NOMO-1 treated with dmso at 0.1 percent for 144 hours (cell line): ENCODE measurements at regions not wholly inside any gene's neighbourhood (a gene's known extent, or its start where the extent isn't known, plus 50 kb on each side); places are given as distances from the start of the nearest gene placed in this dataset.

Experiments
- DNase-seq: peaks from one replicate; lab custom pipeline; 2025; ENCODE audit not compliant: unreplicated experiment; lab: John Stamatoyannopoulos, UW

DNA sequence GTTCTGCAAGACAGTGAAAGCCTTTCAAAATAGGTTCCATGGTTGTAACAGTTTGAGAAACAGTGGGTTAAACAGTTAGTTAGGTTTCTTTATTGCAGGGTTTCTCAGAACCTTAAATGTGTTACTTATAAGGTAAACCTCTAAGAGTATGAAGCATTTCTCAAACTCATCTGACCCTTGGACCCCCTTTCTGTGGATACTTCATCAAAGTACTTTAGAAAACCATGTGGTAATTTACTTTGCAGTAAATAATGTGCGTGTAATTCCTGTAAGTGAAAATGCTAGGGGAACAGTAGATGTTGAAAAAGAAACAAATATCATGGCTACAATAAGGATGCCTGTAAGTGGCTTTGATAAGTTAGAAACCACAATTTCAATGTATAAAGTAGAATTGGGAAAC lies 354.6 kb upstream of the RARB start:
- DNase-seq: no peak

DNA sequence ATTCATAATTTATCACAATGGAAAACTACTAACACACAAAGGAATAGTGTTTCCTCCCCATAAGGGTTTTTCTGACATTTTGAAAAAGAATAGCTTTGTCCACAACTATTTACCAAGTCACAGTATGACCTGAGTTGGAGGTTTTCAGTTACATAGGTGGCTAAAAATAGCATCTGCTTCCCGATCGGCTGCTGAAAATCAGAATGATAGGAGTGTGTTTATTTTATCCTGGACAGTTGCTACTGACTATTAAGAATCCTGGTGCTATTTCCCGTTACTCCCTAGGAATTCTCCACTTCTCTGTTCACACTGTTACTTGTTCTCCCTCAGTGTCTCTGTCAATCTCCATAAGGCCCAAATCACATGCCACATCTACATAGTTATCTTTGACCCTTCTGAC lies 353.9 kb upstream of the RARB start:
- DNase-seq: no peak

DNA sequence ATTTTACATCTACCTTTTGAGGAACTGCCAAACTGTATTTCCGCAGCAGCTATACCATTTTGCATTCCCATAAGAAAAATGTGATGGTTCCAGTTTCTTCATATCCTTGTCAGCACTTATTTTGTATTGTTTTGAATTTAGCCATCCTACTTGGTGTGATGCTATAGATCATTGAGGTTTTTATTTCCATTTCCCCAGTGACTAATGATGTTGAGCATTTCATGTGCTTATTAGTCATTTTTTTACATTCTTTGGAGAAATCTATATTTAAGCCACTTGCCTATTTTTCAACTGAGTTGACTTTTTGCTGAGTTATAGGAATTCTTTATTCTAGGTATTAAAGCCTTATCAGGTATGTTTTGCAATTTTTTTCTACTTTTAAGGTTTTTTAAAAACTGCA lies 347.6 kb upstream of the RARB start:
- DNase-seq: no peak

DNA sequence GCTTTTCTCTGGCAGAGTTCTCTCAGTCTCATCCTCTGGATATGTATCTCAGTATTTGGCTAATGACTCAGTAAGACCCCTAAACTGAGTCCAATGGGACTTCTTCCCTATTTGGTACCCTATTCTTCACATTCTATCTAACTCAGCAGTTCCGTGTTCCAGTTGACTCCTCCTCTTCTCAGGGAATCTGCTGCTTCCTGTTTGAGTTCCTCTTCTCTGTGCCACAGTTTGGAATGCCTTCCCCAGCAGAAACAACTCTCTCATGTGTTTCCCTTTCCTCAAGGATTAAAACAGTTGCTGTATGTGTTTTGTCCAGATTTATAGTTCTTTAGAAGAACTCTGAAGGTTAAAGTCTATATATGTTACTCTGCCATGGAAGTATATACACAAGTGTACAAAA lies 344.0 kb upstream of the RARB start:
- no peak for DNase-seq

DNA sequence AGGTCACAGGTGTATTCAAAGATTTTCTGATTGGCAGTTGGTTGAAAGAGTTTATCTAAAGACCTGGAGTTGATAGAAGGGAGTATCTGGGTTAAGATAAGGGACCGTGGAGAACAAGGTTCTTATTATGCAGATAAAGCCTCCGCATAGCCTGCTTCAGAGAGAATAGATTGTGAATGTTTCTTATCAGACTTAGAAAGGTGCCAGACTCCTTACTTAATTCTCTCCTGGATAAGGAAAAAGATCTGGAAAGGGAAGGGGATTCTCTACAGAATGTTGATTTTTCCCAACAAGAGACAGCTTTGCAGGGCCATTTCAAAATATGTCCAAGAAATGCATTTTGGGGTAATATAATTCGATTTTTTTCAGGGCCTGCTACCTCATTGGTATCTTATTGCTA lies 341.3 kb upstream of the RARB start:
- DNase-seq: no peak

DNA sequence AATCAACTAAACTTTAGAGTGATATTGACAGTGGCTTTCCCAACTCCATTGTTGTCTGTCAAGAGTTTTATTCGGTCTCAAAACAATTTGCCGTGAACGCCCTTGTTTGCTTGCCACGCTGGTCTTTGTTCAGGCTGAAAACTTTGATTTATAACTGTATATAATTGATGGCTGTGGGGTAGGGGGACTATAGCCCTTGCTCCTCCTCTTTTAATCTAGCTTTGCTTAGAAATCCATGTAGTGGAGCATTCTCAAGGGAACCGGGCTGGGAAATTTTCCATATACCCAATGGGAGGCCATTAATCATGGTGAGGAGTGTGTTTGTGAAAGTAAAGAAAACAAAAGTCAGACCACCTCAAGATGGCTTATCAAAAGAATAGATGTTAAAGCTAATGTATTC lies 339.8 kb upstream of the RARB start:
- DNase-seq: no peak

DNA sequence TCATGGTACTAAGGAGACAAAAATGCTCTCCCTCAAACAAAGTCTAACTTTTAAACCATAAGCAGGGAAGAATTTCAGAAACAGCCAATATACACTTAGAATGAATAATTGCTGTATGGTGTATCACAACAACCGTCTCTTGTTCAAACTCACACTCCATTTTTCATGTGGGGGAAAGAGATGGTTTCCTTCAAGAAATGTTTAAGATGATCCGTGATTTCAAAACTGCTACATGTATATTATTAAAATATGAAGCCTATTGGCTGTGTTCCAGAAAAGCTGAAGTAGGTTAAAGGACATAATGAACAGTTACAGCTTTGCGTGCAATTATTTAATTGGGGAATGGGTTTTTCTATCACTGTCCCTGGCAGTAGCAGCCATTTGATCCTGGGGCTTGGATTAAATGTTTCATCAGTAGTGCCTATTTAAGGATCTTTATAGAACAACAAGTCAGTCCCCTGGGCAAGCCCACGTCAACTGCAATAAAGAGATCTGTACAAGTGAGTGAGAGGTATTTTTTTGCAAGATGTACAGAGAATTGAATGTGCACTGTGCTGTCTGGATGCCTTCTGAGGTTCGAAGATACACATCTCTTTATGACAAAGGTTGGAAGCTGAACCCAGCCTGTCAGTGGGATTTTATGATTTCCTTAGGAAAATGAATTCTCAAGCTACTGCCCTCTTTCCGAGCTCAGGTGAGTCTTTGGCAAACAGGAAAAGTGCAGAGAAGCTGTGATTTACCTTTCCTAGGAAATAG lies 337.2 kb upstream of the RARB start:
- DNase-seq: no peak

DNA sequence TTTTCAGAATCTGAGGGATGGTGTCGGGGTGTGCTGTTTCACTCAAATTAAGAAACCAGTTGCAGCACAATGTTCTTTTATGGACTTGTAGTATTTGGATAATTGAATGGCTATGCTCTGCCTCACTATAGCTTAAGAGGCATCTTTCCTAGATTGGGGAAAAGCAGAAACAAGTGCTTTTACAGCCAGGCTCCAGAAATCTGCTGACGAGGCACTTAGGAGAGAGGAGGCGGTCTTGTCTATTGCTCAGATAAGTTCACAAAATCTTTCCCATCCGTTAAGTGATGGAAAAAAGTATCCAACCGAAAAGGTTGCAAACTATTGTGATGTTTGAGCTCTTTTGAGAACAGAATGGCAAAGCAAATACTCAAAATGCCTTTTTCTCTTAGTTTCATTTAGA lies 336.1 kb upstream of the RARB start:
- no peak for DNase-seq

DNA sequence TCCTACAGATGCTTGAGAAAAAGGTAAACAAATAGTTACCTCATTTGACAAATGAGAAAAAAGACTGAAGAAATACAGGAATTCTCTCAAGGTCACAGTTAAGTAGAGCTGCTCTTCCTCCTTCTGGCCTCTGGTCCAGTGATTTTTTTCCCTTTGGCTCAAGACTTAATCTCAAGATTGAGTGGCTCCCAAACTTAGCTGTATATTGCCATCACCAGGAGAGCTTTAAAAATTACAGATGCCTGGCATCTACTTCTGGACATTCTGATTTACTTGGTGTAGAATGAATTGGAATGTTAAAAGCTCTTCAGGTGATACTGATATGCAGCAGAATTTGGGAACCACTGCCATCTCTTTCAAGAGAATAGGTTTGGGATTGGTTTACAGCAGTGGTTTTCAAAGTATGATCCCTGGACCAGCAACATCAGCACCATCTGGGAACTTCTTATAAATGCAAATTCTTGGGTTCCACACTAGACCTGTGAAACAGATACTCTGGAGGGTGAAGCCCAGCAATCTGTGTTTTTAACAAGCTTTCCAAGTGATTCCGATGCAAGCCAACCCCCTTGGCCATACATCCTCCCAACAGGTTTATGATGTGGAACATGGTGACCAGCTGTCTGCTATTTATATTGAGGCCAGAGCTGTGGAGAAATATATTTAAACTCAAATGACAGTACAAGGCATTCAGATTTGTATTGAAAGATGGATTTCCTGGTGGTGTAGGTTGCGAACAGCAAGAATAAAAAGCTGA lies 333.0 kb upstream of the RARB start:
- DNase-seq: no peak

DNA sequence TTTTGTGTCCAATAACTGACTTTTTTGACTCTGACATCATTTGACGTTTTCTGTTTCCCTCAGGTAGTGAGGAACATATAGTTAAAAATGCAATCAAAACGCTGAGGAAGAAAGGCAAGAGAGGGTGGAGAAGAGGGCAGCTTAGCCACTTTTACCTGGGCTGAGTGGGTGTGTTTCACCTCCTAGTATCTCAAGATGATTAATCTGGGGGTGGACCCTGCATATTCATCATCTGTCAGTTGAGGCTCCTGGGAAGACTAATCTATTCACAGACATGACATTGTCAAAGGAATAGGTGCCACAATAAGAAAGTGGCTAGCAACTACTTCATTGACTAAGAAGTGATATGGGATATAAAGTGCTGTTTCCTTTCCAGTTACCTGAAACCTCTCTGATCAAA lies 331.5 kb upstream of the RARB start:
- no peak for DNase-seq

DNA sequence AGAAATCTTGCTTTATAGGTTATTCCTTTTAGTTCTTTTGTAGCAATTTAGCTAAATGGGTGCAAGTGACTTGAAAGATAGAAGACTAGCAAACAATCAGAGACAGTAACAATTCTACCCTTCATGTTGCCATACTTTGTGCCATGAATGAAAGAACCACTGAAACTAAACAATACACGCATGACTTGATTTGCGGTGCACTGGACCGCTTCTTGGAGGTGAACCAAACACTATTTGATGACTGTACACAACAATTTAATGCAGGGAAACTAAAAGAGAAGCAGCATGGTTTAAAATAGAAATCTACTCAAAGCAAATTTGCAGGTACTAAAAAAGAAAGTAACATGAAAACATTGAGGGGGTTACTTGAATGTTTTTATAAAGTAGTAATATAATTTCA lies 331.0 kb upstream of the RARB start:
- no peak for DNase-seq

DNA sequence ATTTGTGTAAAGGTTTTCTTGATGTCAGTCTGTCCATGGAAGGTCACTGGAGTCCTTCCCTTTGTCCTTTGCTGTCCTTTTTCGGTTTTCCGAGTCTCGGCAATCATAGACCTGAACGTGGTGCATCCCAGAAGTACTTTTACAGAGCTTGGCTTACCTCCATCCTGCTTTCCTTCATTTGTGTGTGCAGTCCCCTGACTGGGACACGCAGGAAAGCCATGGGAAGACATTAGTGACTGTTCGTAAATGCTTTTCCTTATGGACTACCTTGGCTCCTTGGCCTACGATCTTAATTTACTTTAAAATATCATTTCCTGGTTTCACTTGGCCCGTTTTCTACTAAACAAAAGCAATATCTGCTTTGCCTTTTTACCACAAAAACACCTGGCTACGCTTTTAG lies 328.4 kb upstream of the RARB start:
- DNase-seq: no peak

DNA sequence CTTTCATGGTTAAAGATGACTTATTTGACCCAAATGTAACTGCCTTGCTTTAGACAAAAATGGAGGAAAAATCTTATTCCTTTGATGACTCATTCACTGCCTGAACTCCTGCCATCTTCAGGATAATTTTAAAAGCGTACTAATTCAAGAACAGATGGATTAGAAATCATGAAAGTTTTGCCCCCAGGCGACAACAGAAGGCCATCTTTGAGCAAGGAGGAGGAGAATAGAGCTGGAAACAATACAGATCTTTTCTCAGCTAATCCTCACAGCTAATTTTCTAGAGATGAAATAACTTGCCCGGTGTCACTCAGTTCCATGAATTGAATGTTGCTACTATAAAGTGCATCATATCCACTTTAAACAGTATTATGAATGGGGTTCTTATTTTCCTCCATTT lies 324.7 kb upstream of the RARB start:
- no peak for DNase-seq

DNA sequence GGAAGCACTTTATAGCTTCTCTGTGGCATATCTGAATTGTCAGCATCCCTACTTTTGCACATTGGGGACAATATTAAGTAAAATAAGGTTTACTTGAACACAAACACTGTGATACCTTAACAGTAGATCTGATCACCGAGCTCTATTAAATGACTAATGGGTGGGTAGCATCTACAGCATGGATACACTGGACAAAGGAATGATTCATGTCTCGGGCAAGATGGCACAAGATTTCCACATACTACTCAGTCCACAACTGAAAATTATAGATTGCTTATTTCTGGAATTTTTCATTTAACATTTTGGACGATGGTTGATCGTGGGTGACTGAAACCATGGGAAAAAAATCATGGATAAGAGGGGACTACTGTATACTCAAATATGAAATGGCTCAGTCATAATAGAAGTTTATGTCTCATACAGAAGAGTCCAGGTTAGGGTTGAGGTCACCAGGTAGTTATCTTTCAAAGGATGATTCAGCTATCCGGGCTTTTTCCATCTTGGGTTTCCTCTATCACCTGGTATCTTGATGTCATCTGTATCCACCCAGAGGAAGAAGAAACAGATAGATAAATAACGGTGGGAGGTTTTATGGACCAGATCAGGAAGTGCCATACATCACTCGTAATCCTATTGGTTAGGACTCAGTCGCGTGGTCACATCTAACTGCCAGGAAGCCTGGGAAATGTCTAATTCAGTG lies 320.0 kb upstream of the RARB start:
- no peak for DNase-seq

DNA sequence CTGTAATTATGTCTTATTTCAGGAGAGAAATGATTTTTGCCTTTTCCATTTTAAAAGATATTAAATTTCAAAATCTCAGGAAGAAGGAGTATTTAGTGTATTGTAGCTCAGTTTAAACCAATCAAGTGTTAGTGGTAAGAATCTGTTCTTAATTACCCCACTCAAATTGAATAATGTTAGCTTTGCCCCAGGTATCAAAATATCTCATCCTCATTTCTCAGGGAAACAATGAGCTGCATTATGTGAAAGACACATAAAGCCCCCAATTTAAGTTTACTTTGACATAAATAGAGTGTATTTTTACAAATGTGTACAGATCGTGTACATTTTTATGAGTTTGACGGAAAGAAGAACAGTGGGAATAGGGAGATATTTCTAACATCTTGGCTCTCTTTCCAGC lies 317.4 kb upstream of the RARB start:
- DNase-seq: no peak

DNA sequence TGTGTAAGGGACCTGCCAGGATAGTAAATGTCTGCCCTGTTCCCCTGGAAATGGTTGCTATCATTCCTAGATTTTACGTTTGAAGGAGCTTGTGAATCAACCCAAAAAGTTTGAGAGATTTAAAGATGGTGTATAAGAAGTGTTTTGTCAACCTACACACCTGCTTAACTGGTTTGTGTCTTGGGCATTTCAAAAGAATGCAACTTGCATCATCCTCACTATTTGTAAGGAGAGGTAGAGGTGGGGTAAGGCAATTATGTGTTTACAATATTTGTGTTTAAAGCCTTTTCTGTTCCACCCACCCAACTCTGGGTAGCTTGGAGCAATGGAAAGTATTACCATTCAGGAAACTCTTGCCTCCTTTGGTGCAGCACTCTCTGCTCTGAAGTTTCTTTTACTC lies 314.2 kb upstream of the RARB start:
- DNase-seq: no peak

DNA sequence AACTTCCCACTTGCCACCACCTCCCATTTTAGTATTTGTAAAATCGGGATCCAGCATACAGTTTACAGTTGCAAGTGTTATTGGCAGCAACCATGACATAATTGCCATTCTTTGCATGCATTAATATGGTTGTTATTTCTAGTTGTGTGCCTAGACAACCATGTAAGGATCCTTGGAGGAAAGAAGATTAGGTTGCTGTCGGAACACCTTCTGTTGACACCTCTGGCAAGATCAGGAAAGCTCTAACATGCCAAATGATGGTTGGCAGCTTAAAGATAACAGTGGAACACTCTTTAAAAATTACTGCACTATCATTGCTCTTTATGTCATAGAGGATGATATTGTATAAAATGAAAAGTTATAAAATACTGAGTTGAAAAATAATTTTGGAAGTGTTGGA lies 313.5 kb upstream of the RARB start:
- no peak for DNase-seq

DNA sequence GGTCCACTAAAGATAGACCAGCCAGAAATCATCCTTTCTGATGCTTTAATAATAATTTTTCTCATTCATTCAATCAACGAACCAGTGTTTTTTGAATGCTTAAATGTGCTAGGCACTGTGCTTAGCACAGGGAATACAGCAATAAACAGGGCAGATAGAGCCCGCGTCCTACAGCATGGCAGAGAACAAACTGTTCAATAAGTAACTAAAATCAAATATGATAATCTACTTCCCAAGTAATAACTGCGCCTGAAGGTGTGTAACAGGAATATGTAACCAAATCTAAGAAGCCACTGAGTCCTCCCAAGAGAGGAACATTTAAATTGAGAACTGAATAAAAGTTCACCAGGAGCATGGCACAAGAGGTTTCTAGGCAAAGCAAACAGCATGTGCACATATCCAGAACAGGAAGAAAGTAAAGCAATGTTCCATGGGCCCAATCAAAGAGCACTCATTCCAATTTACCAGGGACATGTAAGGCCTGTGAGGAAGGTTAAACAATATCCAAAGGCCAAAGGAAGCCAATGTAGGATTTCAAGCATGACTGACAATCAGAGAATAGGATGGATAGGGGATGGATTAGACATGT lies 311.0 kb upstream of the RARB start:
- no peak for DNase-seq

DNA sequence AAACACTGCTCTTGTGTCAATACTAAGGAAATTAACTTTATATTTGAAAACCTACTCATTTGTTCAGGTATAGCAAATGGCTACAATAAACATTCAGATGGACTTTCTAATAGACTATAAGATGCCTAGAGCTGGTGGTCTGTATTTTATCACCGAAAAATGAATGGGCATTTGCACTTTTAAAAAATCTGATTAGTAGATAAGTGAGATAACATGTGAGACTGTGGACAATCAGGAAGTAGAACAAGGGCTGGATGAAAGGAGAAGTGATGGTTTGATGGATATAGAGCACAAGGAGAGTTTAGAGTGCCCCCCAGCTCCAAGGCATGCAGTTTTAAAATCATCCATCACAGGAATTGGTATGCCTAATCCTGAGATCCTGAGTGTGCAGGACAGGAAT lies 308.4 kb upstream of the RARB start:
- no peak for DNase-seq

DNA sequence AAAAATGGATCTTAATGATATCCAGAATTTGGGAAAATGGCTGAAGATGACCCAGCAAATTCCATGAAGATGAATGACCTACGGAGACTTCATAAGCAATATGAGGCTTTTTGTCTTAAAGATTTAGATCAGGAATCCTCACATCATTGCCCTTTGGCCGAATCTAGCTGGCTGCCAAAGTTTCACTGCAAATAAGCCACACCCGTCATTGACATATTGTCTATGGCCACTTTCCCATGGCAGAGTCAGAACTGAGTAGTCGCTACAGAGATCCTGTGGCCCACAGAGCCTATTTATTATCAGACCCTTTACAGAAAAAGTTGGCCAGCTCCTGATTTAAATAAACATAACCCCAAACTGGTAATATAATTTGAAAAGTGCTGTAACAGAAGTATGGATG lies 307.4 kb upstream of the RARB start:
- no peak for DNase-seq

DNA sequence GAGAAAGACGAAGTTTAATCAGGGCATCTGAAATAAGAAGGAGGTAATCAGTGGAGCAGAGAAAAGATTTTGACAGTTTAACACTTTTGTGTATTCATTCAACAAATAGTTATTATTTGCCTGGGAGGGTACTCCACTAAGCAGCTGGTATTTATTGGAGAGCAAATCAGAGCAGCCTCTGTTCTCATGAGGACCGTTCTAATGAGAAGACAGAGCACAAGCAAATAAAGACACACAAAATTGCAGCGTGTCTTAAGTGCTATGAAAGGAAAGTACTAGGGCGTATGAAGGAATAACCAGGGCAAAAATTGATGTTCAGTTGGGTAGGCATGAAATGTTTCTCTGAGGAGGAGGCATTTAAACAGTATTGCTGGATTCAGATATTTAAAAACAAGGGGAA lies 302.9 kb upstream of the RARB start:
- DNase-seq: no peak

DNA sequence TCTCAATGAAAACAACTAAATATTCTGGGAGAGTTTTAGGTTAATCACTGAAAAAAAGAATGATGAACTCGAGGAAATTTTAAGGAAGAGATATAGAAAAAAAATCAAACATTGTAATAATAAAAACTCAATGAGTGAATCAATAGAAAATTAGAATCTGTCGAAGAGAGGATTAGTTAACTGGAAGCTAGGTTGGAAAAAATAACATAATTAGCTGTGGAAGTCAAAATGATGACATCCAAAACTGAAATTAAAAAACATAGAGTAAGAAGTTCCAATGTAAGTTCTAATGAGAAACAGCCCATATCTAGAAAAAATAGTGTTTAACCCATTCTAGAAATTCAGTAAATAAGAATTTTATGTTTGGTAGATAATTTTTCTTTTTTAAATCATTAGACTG lies 299.3 kb upstream of the RARB start:
- no peak for DNase-seq
